ENCODE measurements at regions not wholly inside any gene's neighbourhood (a gene's known extent, or its start where the extent isn't known, plus 50 kb on each side); places are given as distances from the start of the nearest gene placed in this dataset.

DNA sequence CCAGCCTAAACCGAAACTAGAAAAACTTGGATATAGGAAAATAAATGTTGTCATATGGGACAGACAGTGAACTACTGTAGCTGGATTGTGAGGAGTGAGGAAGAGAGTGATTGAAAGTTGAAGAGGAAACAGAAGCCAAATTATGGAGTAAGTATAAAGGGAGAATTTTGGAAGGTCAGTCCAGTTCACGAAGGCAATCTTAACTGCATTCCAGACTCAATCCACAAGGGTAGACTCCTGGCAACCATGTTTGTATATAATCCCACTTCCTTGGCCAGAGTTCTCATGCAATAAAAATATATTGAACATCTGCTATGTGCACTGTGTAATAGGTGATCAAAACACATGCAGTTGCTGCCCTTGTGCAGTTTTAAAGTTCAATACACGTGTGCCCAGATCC is 58.6 kb upstream of the CAMK2D start:
- no peak for DNase-seq
- POLR2A ChIA-PET = no interaction called here
- TF ChIP-seq, protein P1, sequence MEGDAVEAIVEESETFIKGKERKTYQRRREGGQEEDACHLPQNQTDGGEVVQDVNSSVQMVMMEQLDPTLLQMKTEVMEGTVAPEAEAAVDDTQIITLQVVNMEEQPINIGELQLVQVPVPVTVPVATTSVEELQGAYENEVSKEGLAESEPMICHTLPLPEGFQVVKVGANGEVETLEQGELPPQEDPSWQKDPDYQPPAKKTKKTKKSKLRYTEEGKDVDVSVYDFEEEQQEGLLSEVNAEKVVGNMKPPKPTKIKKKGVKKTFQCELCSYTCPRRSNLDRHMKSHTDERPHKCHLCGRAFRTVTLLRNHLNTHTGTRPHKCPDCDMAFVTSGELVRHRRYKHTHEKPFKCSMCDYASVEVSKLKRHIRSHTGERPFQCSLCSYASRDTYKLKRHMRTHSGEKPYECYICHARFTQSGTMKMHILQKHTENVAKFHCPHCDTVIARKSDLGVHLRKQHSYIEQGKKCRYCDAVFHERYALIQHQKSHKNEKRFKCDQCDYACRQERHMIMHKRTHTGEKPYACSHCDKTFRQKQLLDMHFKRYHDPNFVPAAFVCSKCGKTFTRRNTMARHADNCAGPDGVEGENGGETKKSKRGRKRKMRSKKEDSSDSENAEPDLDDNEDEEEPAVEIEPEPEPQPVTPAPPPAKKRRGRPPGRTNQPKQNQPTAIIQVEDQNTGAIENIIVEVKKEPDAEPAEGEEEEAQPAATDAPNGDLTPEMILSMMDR (IDR thresholded peaks at IDR 0.05) = no peak
- no peaks in the 10 kb centered on the region for H3K9me3 Mint-ChIP-seq
- no peak overlapping the region for H3K4me3 Mint-ChIP-seq
- peaks cover 16% of the 10 kb centered on the region for H3K4me1 Mint-ChIP-seq
- H3K27ac Mint-ChIP-seq = no peak overlapping the region
- H3K36me3 Mint-ChIP-seq (ENCODE audit: low read depth) = no peaks in the 10 kb centered on the region
- CTCF ChIA-PET = no interaction called here
- ATAC-seq (ENCODE audit: low read depth) = no peak
- H3K27me3 Mint-ChIP-seq = peaks cover 3% of the 10 kb centered on the region
- intact Hi-C loops (cut with micrococcal nuclease) = no loop called here

DNA sequence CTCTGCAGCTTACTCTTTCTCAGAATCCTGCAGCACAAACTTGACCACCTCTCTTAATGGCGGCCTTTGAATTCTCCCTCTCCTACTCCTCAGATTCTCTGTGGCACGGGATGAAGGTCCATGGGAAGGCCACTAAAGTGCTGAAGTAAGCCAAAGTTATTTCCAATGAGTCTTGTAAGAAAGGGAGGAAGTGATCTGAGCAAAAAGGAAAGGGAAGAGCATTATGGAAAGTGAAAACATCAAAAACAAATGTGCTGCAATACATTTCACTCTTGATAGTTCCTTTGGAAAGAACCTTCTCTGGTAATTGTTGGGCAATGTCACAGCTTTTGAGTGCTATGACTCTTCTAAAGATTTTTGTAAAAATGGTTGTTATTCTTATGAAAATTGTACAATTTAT is 54.3 kb upstream of the CAMK2D start:
- no peaks in the 10 kb centered on the region for H3K4me1 Mint-ChIP-seq
- H3K9me3 Mint-ChIP-seq = no peaks in the 10 kb centered on the region
- TF ChIP-seq, protein P1 (IDR thresholded peaks at IDR 0.05) = no peak
- ChIA-PET CTCF (no interaction called here), POLR2A (no interaction called here)
- H3K27me3 Mint-ChIP-seq = no peaks in the 10 kb centered on the region
- no peak overlapping the region for H3K27ac Mint-ChIP-seq
- intact Hi-C loops (cut with micrococcal nuclease) = no loop called here
- ATAC-seq (ENCODE audit: low read depth) (no peak), DNase-seq (no peak)
- no peaks in the 10 kb centered on the region for H3K36me3 Mint-ChIP-seq (ENCODE audit: low read depth)
- no peak overlapping the region for H3K4me3 Mint-ChIP-seq

- Mint-ChIP-seq H3K36me3 (ENCODE audit: low read depth) (no peaks in the 10 kb centered on the region), H3K4me1 (no peaks in the 10 kb centered on the region), H3K27ac (no peak overlapping the region), H3K27me3 (peaks cover 2% of the 10 kb centered on the region), H3K9me3 (no peaks in the 10 kb centered on the region), H3K4me3 (no peak overlapping the region)
- TF ChIP-seq, protein P1 (IDR thresholded peaks at IDR 0.05) = no peak
- intact Hi-C loops (cut with micrococcal nuclease) = no loop called here
- no peak for DNase-seq
- ChIA-PET POLR2A (no interaction called here), CTCF (interaction anchor here (0.6 kb wide), 1 partner anchor 13 kb away, joined by 3 read pairs; no protein-coding TSS in a partner anchor)
- no peak for ATAC-seq (ENCODE audit: low read depth)
Observed at GRCh38 chr4:113811359-113811758, 49.8 kb upstream of the CAMK2D start.
